Ishikawa (cell line): ENCODE measurements at regions not wholly inside any gene's neighbourhood (a gene's known extent, or its start where the extent isn't known, plus 50 kb on each side); places are given as distances from the start of the nearest gene placed in this dataset.

Experiments used
- CEBPB ChIP-seq: IDR thresholded peaks from 2 replicates; pipeline ENCODE4 v1.6.1; 2012
- CREB1 ChIP-seq: IDR thresholded peaks from 2 replicates; pipeline ENCODE4 v1.6.1; 2012; ENCODE audit warnings: low read depth
- EGR1 ChIP-seq: IDR thresholded peaks from 2 replicates; pipeline ENCODE4 v1.6.1; 2012
- EP300 ChIP-seq: IDR thresholded peaks from 2 replicates; pipeline ENCODE4 v1.6.1; 2012; ENCODE audit warnings: borderline replicate concordance
- FOXM1 ChIP-seq: IDR thresholded peaks from 2 replicates; pipeline ENCODE4 v1.6.1; 2012; ENCODE audit warnings: low read depth, borderline replicate concordance
- MAX ChIP-seq: IDR thresholded peaks from 2 replicates; pipeline ENCODE4 v1.6.1; 2012
- NFIC ChIP-seq: IDR thresholded peaks from 2 replicates; pipeline ENCODE4 v1.6.1; 2012
- RAD21 ChIP-seq: IDR thresholded peaks from 2 replicates; pipeline ENCODE4 v1.6.1; 2012; ENCODE audit warnings: low read depth
- REST ChIP-seq: IDR thresholded peaks from 2 replicates; pipeline ENCODE4 v1.6.1; 2012; ENCODE audit warnings: low read depth, mild to moderate bottlenecking
- TAF1 ChIP-seq: IDR thresholded peaks from 2 replicates; pipeline ENCODE4 v1.6.1; 2012; ENCODE audit warnings: low read depth, mild to moderate bottlenecking
- TCF12 ChIP-seq: IDR thresholded peaks from 2 replicates; pipeline ENCODE4 v1.6.1; 2012; ENCODE audit warnings: low read depth
- TEAD4 ChIP-seq: IDR thresholded peaks from 2 replicates; pipeline ENCODE4 v1.6.1; 2012
- USF1 ChIP-seq: IDR thresholded peaks from 2 replicates; pipeline ENCODE4 v1.6.1; 2012
- YY1 ChIP-seq: IDR thresholded peaks from 2 replicates; pipeline ENCODE4 v1.6.1; 2012; ENCODE audit warnings: low read depth
- ZBTB7A ChIP-seq: IDR thresholded peaks from 2 replicates; pipeline ENCODE4 v1.6.1; 2012; ENCODE audit warnings: low read depth

DNA sequence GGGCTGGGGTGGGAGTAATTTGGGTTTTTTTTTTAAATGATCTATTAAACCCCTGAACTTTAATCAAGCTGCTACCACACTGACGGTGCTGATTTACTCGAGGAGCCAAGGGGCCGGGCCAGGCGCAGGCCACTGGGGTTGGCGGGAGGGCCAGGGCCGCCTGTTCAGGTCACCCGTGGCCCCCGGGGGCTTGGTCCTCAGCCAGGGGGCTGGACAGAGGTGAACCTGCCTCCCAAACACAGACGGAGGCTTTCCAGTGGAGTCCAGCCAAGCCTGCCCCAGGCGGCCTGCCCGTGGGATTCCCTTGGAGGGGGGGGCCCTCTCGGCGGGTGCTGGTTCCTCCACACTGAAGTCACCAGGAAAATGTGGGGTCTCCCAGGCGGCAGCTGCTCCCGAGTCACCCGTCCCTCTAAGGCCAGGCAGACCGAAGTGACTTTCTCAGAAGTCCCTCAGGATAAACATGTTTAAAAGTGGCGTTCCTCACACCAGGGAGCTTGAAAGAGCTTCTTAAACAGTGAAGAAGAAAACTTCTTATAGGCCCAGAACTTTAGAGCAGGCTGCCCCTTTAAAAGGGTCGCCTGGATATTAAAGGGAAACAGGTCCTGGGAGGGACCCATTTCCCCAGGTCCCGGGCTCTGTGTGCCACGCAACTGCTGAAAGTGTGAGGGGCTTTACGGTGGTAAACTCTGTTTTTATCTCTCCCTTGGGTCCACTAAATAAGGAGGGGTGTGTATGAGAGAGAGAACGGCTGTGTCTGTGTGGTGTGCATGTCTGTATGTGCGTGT, 167.2 kb upstream of the GSC start:
- TF ChIP-seq YY1: no peak

- TF ChIP-seq TCF12 (no peak), TAF1 (no peak), RAD21 (no peak), EGR1 (no peak), YY1 (no peak), FOXM1 (no peak), EP300 (no peak)
Observed at GRCh38 chr14:94936401-94936892, 166.5 kb upstream of the GSC start.

GRCh38 chr14:94935706-94936300, 165.9 kb upstream of the GSC start:
- TF ChIP-seq USF1 (no peak), CEBPB (no peak), TCF12 (no peak), FOXM1 (no peak), TAF1 (no peak)

DNA sequence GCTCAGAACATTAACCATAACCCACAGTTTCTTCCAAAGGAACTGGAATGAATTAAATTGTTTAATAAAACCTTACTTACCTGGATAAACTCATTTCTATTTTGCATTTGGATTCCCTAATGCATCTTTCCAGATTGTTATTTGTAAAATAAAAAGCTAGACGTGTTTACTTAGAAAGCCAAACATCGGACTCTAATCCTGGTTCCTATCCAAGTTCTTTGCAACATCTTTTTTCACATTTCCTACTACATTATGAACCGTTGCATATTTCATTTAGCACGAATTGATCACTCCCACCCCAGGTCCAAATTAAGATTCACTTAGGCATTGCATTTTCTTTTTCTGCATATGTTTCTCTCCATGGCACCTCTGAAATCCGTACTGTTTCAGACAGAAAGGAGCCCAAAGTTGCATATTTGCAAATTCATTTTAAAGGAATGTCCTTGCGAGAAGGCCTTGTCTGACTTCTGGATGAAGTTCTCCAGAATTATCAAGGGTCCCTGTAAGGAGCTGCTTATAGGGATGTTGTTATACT, 164.4 kb upstream of the GSC start:
- TF ChIP-seq TEAD4 (no peak), NFIC (no peak), EGR1 (no peak), RAD21 (no peak), TCF12 (no peak)

GRCh38 chr14:94933486-94933885, 163.6 kb upstream of the GSC start:
- TF ChIP-seq EP300 (no peak), TCF12 (no peak), FOXM1 (no peak), TAF1 (no peak), ZBTB7A (no peak), RAD21 (no peak), YY1 (no peak), MAX (no peak), CEBPB (no peak), TEAD4 (no peak), CREB1 (no peak), REST (no peak)

- TF ChIP-seq CREB1 (no peak), TCF12 (no peak), ZBTB7A (no peak), MAX (no peak), EP300 (no peak), USF1 (no peak), YY1 (no peak)
Observed at GRCh38 chr14:94932589-94932988, 162.7 kb upstream of the GSC start.

DNA sequence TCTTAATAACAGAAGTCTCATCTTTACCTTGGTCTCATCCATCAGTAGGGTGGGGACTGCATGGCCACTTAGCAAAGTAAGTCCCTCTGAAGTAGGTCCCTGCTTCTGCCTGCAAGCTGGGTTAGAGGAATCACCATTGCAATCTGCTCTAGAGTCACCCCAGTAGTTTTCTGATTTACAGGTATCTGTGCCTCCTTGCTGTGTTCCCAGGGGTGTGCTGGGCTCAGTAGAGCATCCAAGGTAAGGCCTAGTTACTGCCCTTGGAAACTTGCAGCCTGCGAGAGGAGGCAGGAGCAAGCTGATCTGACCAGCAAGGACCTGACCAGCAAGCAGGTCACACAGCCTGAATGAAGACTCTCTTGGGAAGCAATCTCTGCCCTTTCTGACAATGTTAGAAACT, 160.8 kb upstream of the GSC start:
- TF ChIP-seq USF1 (no peak), TAF1 (no peak), FOXM1 (no peak), CEBPB (no peak), ZBTB7A (no peak), TEAD4 (no peak)
